NCI-H1694 treated with DMSO at 0.1 percent for 48 hours (cell line): ENCODE measurements at regions not wholly inside any gene's neighbourhood (a gene's known extent, or its start where the extent isn't known, plus 50 kb on each side); places are given as distances from the start of the nearest gene placed in this dataset.

Experiments
- DNase-seq: peaks from one replicate; lab custom pipeline; 2025; lab: John Stamatoyannopoulos, UW

- no peak for DNase-seq
Measured at GRCh38 chr5:133854554-133854953, 113.9 kb downstream of the C5orf15 start.

- DNase-seq: no peak
Measured at GRCh38 chr5:133853646-133854365, 114.6 kb downstream of the C5orf15 start.

- no peak for DNase-seq
Measured at GRCh38 chr5:133851521-133851920, 116.9 kb downstream of the C5orf15 start.

GRCh38 chr5:133850811-133851210, 117.6 kb downstream of the C5orf15 start:
- no peak for DNase-seq

- no peak for DNase-seq
Measured at GRCh38 chr5:133849116-133849515, 119.3 kb downstream of the C5orf15 start.

- no peak for DNase-seq
Measured at GRCh38 chr5:133848341-133848811, 120.0 kb downstream of the C5orf15 start.

- DNase-seq: no peak
Measured at GRCh38 chr5:133847886-133848285, 120.5 kb downstream of the C5orf15 start.

- DNase-seq: no peak
Measured at GRCh38 chr5:133847301-133847700, 121.1 kb downstream of the C5orf15 start.

- no peak for DNase-seq
Measured at GRCh38 chr5:133846478-133847226, 121.8 kb downstream of the C5orf15 start.

- DNase-seq: no peak
Measured at GRCh38 chr5:133845271-133845670, 123.2 kb downstream of the C5orf15 start.

- no peak for DNase-seq
Measured at GRCh38 chr5:133844836-133845235, 123.6 kb downstream of the C5orf15 start.

GRCh38 chr5:133843911-133844310, 124.5 kb downstream of the C5orf15 start:
- DNase-seq: no peak

- DNase-seq: no peak
Measured at GRCh38 chr5:133842846-133843611, 125.4 kb downstream of the C5orf15 start.

- DNase-seq: no peak
Measured at GRCh38 chr5:133841831-133842750, 126.3 kb downstream of the C5orf15 start.

- no peak for DNase-seq
Measured at GRCh38 chr5:133840168-133840567, 128.3 kb downstream of the C5orf15 start.

GRCh38 chr5:133839721-133840120, 128.7 kb downstream of the C5orf15 start:
- DNase-seq: no peak

GRCh38 chr5:133839090-133839489, 129.3 kb downstream of the C5orf15 start:
- DNase-seq: no peak

- DNase-seq: no peak
Measured at GRCh38 chr5:133838286-133838685, 130.1 kb downstream of the C5orf15 start.

GRCh38 chr5:133831491-133832224, 136.8 kb downstream of the C5orf15 start:
- no peak for DNase-seq

GRCh38 chr5:133830911-133831310, 137.5 kb downstream of the C5orf15 start:
- no peak for DNase-seq

- DNase-seq: no peak
Measured at GRCh38 chr5:133830281-133830680, 138.1 kb downstream of the C5orf15 start.
